Fibroblast of lung (primary cell): ENCODE measurements at regions not wholly inside any gene's neighbourhood (a gene's known extent, or its start where the extent isn't known, plus 50 kb on each side); places are given as distances from the start of the nearest gene placed in this dataset.

Source experiments
- CTCF ChIP-seq, 2 donors: IDR thresholded peaks in 1 of 2; conservative IDR thresholded peaks in 1 of 2; 1 replicate in 1 of 2; 2 replicates in 1 of 2; pipeline ENCODE4 v1.5.1; 2011 to 2012; ENCODE audit warnings: low read length in 2 of 2, control low read depth in 1 of 2, inconsistent platforms in 1 of 2, low read depth in 1 of 2, mild to moderate bottlenecking in 1 of 2
- EZH2 ChIP-seq: IDR thresholded peaks from 2 replicates; pipeline ENCODE4 v1.5.1; 2012; ENCODE audit warnings: low read length, control low read depth, mild to moderate bottlenecking; ENCODE audit errors: missing control alignments

DNA sequence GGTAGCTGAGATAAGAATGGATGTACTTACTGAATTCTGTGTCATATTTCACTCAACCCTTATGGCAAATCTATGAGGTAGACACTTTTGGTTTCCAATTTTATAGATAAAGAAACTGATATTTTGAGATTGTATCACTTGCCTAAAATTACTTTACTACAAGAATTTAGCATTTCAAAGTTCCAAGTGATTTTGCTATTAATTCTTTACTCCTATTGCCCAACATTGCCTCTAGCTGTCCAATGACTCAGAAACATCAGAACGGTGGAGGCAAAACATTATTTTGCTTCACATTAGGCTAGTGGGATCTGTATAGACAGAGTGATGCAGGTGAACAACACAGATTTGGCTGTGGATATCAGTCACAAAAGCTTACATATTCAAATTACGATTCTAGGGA is 747.2 kb upstream of the NEGR1 start:
- TF ChIP-seq CTCF (conservative IDR thresholded peaks at IDR 0.05 in 1 of 2, IDR thresholded peaks at IDR 0.05 in 1 of 2; ENCODE audit: low read depth in 1 of 2, low read length in 2 of 2): no peak
- TF ChIP-seq EZH2: no peak
